H1 (cell line): ENCODE measurements at regions not wholly inside any gene's neighbourhood (a gene's known extent, or its start where the extent isn't known, plus 50 kb on each side); places are given as distances from the start of the nearest gene placed in this dataset.

Source experiments
- BRCA1 ChIP-seq: IDR thresholded peaks from 2 replicates; pipeline ENCODE4 v1.6.1; 2012; ENCODE audit warnings: low read depth, low read length, improper control_type of control experiment
- EP300 ChIP-seq, 2 experiments: IDR thresholded peaks; 1 replicate in 1 of 2; 2 replicates in 1 of 2; pipeline ENCODE4 v1.6.1; 2011 to 2012; ENCODE audit warnings: low read depth in 2 of 2, low read length in 2 of 2, mild to moderate bottlenecking in 2 of 2, borderline replicate concordance in 1 of 2, inconsistent platforms in 1 of 2, moderate library complexity in 1 of 2
- POLR2A ChIP-seq, 2 experiments: IDR thresholded peaks; 1 replicate in 1 of 2; 2 replicates in 1 of 2; pipeline ENCODE4 v1.6.1; 2011; ENCODE audit warnings: low read depth in 2 of 2, low read length in 2 of 2, mild to moderate bottlenecking in 2 of 2; ENCODE audit errors: control extremely low read depth in 1 of 2
- RAD21 ChIP-seq, 2 experiments: IDR thresholded peaks in 1 of 2; conservative IDR thresholded peaks in 1 of 2; 2 replicates each; pipeline ENCODE4 v1.6.1; 2011; ENCODE audit warnings: low read depth in 2 of 2, low read length in 2 of 2, improper control_type of control experiment in 1 of 2, inconsistent platforms in 1 of 2, mild to moderate bottlenecking in 1 of 2, moderate library complexity in 1 of 2
- TAF7 ChIP-seq: optimal IDR thresholded peaks from 2 replicates; pipeline ENCODE3; 2011; ENCODE audit warnings: low read depth, mild to moderate bottlenecking, inconsistent platforms, low read length, moderate library complexity, borderline replicate concordance
- TF ChIP-seq, protein P1 (sequence below), 3 experiments: IDR thresholded peaks; 1 replicate in 2 of 3; 2 replicates in 1 of 3; pipeline versions ENCODE4 v1.5.1 to v1.6.1; 2011; ENCODE audit warnings: low read length in 3 of 3, mild to moderate bottlenecking in 3 of 3, inconsistent platforms in 2 of 3, low read depth in 1 of 3, moderate library complexity in 1 of 3; ENCODE audit not compliant: insufficient read depth in 1 of 3; ENCODE audit errors: control extremely low read depth in 1 of 3

DNA sequence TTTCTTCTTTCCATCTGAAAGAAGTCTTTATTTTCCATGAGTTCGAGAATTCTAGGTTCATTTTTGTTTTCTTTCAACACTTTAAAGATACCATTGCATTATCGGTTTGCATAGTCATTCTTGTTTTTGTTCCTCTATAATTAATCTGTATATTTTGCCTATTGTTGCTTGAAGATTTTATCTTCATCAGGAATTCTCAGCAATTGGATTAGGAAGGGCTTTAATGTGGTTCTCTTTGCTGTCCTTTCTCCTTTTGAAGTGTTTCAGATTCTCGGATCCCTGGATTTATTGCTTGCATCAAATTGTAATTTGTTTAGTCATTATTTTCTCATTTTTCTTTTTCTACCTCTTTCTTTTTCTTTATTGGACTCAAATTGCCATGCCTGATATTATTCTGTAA, 609.8 kb downstream of the TLR4 start:
- TF ChIP-seq, protein P1, sequence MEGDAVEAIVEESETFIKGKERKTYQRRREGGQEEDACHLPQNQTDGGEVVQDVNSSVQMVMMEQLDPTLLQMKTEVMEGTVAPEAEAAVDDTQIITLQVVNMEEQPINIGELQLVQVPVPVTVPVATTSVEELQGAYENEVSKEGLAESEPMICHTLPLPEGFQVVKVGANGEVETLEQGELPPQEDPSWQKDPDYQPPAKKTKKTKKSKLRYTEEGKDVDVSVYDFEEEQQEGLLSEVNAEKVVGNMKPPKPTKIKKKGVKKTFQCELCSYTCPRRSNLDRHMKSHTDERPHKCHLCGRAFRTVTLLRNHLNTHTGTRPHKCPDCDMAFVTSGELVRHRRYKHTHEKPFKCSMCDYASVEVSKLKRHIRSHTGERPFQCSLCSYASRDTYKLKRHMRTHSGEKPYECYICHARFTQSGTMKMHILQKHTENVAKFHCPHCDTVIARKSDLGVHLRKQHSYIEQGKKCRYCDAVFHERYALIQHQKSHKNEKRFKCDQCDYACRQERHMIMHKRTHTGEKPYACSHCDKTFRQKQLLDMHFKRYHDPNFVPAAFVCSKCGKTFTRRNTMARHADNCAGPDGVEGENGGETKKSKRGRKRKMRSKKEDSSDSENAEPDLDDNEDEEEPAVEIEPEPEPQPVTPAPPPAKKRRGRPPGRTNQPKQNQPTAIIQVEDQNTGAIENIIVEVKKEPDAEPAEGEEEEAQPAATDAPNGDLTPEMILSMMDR (IDR thresholded peaks at IDR 0.05; ENCODE audit: control extremely low read depth in 1 of 3, insufficient read depth in 1 of 3, low read depth in 1 of 3, low read length in 3 of 3) = no peak
- TF ChIP-seq BRCA1 (no peak), EP300 (IDR thresholded peaks at IDR 0.05; ENCODE audit: borderline replicate concordance in 1 of 2, low read depth in 2 of 2, low read length in 2 of 2) (no peak), POLR2A (IDR thresholded peaks at IDR 0.05; ENCODE audit: control extremely low read depth in 1 of 2, low read depth in 2 of 2, low read length in 2 of 2) (no peak), TAF7 (no peak), RAD21 (IDR thresholded peaks at IDR 0.05 in 1 of 2, conservative IDR thresholded peaks at IDR 0.05 in 1 of 2; ENCODE audit: low read depth in 2 of 2, low read length in 2 of 2) (no peak)
